GM06990 (cell line): ENCODE measurements at regions not wholly inside any gene's neighbourhood (a gene's known extent, or its start where the extent isn't known, plus 50 kb on each side); places are given as distances from the start of the nearest gene placed in this dataset.

Experiments used
- DNase-seq: peaks from one replicate; pipeline ENCODE4 v3.0.0-alpha.2; 2011; ENCODE audit not compliant: insufficient read length; ENCODE audit errors: extremely low read depth
- H3K27me3 ChIP-seq: replicated peaks from 2 replicates; pipeline ENCODE4 v1.6.0; 2011; ENCODE audit warnings: low read length; ENCODE audit not compliant: control insufficient read depth, insufficient read depth
- H3K36me3 ChIP-seq: 2 replicates; pipeline ENCODE4 v1.5.1; 2011; ENCODE audit warnings: low read length; ENCODE audit not compliant: control insufficient read depth, insufficient read depth
- H3K4me3 ChIP-seq: replicated peaks from 2 replicates; pipeline ENCODE4 v1.5.1; 2011; ENCODE audit warnings: low read depth, mild to moderate bottlenecking, control low read depth, low read length
- CTCF ChIP-seq: IDR thresholded peaks from 2 replicates; pipeline ENCODE4 v1.5.1; 2011; ENCODE audit warnings: low read length, control low read depth, mild to moderate bottlenecking, inconsistent platforms; ENCODE audit not compliant: insufficient read depth, poor library complexity, severe bottlenecking

GRCh38 chr2:78634425-78634824 lies 391.1 kb upstream of the REG3G start:
- Histone ChIP-seq H3K36me3 (no peaks in the 10 kb centered on the region), H3K27me3 (no peaks in the 10 kb centered on the region), H3K4me3 (no peak overlapping the region)
- TF ChIP-seq CTCF: no peak
- no peak for DNase-seq

GRCh38 chr2:78644854-78645253 lies 380.6 kb upstream of the REG3G start:
- H3K36me3 ChIP-seq: no peaks in the 10 kb centered on the region
- TF ChIP-seq CTCF: no peak
- no peak for DNase-seq
- H3K4me3 ChIP-seq: no peak overlapping the region
- no peaks in the 10 kb centered on the region for H3K27me3 ChIP-seq

DNA sequence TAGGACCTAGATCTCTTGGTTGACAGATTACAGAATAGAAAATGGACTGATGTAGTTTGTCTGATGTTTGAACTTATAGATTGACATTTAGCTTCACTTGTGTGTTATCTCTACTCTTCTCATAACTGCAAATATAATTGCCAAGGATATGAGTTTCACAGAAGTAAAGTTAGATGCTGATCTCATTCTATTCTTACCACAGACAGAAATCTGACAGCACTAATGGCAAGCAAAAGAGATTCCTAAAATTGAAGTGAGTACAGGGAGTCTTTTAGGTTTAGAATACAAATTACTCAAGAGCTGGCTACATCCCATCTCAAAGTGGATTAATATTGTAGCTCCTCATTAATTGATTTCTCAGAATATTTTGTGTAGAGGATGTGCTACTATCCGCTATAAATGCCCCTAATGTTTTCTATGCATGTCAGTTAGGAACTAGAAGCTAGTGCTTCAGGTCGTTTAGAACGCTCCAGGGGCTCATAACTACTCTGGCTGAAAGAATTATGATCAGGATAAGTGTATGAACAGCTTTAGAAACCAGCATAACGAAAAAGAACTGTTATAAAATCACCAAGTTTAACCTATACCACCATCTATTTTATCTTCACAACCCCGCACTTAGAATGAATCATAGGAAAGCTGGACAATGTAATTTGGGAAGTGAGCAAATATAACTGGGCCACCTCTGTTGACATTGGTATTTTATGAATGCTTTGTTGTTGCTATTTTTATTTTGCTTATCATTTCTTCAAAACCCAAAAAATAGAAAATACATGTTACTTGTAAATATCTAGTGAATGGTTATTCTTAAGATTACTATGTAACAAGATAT lies 378.8 kb upstream of the REG3G start:
- H3K4me3 ChIP-seq: no peak overlapping the region
- DNase-seq: no peak
- H3K36me3 ChIP-seq: no peaks in the 10 kb centered on the region
- H3K27me3 ChIP-seq: no peaks in the 10 kb centered on the region
- no peak for TF ChIP-seq CTCF

DNA sequence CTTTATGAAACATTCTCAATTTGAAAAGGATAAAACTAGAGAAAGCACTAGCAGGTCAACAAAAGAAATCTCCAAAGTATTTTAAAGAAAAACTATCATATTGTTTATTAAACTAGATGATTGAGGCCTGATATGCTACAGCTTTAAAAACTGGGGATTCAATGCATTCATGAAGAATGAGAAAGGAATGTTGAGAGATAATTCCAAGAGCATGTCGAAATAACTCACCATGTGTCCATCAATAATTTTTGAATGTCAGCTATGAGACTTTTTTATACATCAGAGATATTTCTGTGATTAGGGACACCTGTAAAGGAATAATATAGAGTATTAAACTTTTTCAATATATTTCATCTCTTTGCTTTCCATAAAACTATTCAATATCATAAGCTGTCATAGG lies 376.9 kb upstream of the REG3G start:
- H3K27me3 ChIP-seq: no peaks in the 10 kb centered on the region
- no peaks in the 10 kb centered on the region for H3K36me3 ChIP-seq
- TF ChIP-seq CTCF: no peak
- no peak for DNase-seq
- H3K4me3 ChIP-seq: no peak overlapping the region

GRCh38 chr2:78654941-78655340 lies 370.6 kb upstream of the REG3G start:
- Histone ChIP-seq H3K27me3 (no peaks in the 10 kb centered on the region), H3K4me3 (no peak overlapping the region), H3K36me3 (no peaks in the 10 kb centered on the region)
- DNase-seq: no peak
- no peak for TF ChIP-seq CTCF
